WTC11 (cell line): ENCODE measurements at regions not wholly inside any gene's neighbourhood (a gene's known extent, or its start where the extent isn't known, plus 50 kb on each side); places are given as distances from the start of the nearest gene placed in this dataset.

Experiments used
- ATF1 ChIP-seq: sonication (generic); formaldehyde crosslinking; IDR thresholded peaks from 2 replicates; pipeline ENCODE4 v1.8.1; 2023; ENCODE audit warnings: mild to moderate bottlenecking, moderate library complexity, missing genetic modification reagents
- CBFB ChIP-seq: sonication (generic); formaldehyde crosslinking; IDR thresholded peaks from 2 replicates; pipeline ENCODE4 v1.8.1; 2022; ENCODE audit warnings: mild to moderate bottlenecking, low read depth, missing genetic modification reagents
- CTCF ChIP-seq: fragments of 200-600 bp; IDR thresholded peaks from 2 replicates; pipeline ENCODE4 v1.8.0; 2022; ENCODE audit warnings: antibody characterized with exemption
- HMGXB4 ChIP-seq: sonication (generic); formaldehyde crosslinking; IDR thresholded peaks from 2 replicates; pipeline ENCODE4 v1.8.1; 2023; ENCODE audit warnings: mild to moderate bottlenecking, moderate library complexity, missing genetic modification reagents
- JUN ChIP-seq: sonication (generic); formaldehyde crosslinking; IDR thresholded peaks from 2 replicates; pipeline ENCODE4 v1.8.0; 2023; ENCODE audit warnings: mild to moderate bottlenecking, missing genetic modification reagents
- MAX ChIP-seq: sonication (generic); formaldehyde crosslinking; IDR thresholded peaks from 2 replicates; pipeline ENCODE4 v1.8.0; 2022; ENCODE audit warnings: mild to moderate bottlenecking, missing genetic modification reagents
- SMAD3 ChIP-seq: sonication (generic); formaldehyde crosslinking; IDR thresholded peaks from 2 replicates; pipeline ENCODE4 v1.8.0; 2022; ENCODE audit warnings: missing genetic modification reagents, mild to moderate bottlenecking, borderline replicate concordance
- ZNF121 ChIP-seq: sonication (generic); formaldehyde crosslinking; IDR thresholded peaks from 2 replicates; pipeline ENCODE4 v1.8.0; 2023; ENCODE audit warnings: missing genetic modification reagents
- TF ChIP-seq, protein P1 (sequence below): fragments of 250-450 bp; sonication (Bioruptor Pico); IDR thresholded peaks from 2 replicates; pipeline ENCODE4 v1.9.0; 2021; ENCODE audit warnings: mild to moderate bottlenecking
- TF ChIP-seq, protein P2 (sequence below): sonication (generic); formaldehyde crosslinking; IDR thresholded peaks from 2 replicates; pipeline ENCODE4 v1.8.1; 2022; ENCODE audit warnings: missing genetic modification reagents, borderline replicate concordance

GRCh38 chr17:51455931-51456330 lies 195.6 kb downstream of the UTP18 start:
- TF ChIP-seq CTCF = no peak
- TF ChIP-seq, protein P1, sequence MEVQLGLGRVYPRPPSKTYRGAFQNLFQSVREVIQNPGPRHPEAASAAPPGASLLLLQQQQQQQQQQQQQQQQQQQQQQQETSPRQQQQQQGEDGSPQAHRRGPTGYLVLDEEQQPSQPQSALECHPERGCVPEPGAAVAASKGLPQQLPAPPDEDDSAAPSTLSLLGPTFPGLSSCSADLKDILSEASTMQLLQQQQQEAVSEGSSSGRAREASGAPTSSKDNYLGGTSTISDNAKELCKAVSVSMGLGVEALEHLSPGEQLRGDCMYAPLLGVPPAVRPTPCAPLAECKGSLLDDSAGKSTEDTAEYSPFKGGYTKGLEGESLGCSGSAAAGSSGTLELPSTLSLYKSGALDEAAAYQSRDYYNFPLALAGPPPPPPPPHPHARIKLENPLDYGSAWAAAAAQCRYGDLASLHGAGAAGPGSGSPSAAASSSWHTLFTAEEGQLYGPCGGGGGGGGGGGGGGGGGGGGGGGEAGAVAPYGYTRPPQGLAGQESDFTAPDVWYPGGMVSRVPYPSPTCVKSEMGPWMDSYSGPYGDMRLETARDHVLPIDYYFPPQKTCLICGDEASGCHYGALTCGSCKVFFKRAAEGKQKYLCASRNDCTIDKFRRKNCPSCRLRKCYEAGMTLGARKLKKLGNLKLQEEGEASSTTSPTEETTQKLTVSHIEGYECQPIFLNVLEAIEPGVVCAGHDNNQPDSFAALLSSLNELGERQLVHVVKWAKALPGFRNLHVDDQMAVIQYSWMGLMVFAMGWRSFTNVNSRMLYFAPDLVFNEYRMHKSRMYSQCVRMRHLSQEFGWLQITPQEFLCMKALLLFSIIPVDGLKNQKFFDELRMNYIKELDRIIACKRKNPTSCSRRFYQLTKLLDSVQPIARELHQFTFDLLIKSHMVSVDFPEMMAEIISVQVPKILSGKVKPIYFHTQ (CRISPR knock-in tag) = no peak
- TF ChIP-seq, protein P2, sequence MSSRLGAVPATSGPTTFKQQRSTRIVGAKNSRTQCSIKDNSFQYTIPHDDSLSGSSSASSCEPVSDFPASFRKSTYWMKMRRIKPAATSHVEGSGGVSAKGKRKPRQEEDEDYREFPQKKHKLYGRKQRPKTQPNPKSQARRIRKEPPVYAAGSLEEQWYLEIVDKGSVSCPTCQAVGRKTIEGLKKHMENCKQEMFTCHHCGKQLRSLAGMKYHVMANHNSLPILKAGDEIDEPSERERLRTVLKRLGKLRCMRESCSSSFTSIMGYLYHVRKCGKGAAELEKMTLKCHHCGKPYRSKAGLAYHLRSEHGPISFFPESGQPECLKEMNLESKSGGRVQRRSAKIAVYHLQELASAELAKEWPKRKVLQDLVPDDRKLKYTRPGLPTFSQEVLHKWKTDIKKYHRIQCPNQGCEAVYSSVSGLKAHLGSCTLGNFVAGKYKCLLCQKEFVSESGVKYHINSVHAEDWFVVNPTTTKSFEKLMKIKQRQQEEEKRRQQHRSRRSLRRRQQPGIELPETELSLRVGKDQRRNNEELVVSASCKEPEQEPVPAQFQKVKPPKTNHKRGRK (CRISPR knock-in tag) = no peak
- no peak for TF ChIP-seq CBFB (CRISPR knock-in tag)
- no peak for TF ChIP-seq JUN (CRISPR knock-in tag)
- TF ChIP-seq MAX = no peak
- no peak for TF ChIP-seq SMAD3 (CRISPR knock-in tag)
- no peak for TF ChIP-seq ATF1
- TF ChIP-seq HMGXB4 (CRISPR knock-in tag) = no peak
- no peak for TF ChIP-seq ZNF121 (CRISPR knock-in tag)
